Right atrium auricular region (tissue), 2 donors: ENCODE measurements at regions not wholly inside any gene's neighbourhood (a gene's known extent, or its start where the extent isn't known, plus 50 kb on each side); places are given as distances from the start of the nearest gene placed in this dataset.

Source experiments
- DNase-seq: peaks from one replicate; pipeline ENCODE4 v3.0.0-alpha.2; 2019; ENCODE audit warnings: low spot score
- H3K27ac ChIP-seq, 2 donors: fragments of 200-600 bp; sonication (generic); 1 replicate in 1 of 2; 2 replicates in 1 of 2; pipeline ENCODE4 v1.5.1; 2016 to 2019
- H3K27me3 ChIP-seq, 2 donors: fragments of 200-600 bp; sonication (generic); one replicate each; pipeline versions ENCODE4 v1.5.1 to v1.6.0; 2017 to 2019
- H3K36me3 ChIP-seq: fragments of 200-600 bp; sonication (generic); one replicate; pipeline ENCODE4 v1.5.1; 2016
- H3K4me1 ChIP-seq, 2 donors: fragments of 200-600 bp; sonication (generic); one replicate each; pipeline versions ENCODE4 v1.5.1 to v1.6.0; 2017 to 2019
- H3K4me3 ChIP-seq, 2 donors: fragments of 200-600 bp; sonication (generic); 1 replicate in 1 of 2; 2 replicates in 1 of 2; pipeline ENCODE4 v1.5.1; 2017 to 2019; ENCODE audit warnings: mild to moderate bottlenecking in 1 of 2, moderate library complexity in 1 of 2
- H3K9me3 ChIP-seq, 2 donors: fragments of 200-600 bp; sonication (generic); one replicate each; pipeline ENCODE4 v1.5.1; 2019
- CTCF ChIP-seq, 2 donors: fragments of 200-600 bp; sonication (generic); IDR thresholded peaks; one replicate each; pipeline ENCODE4 v1.5.1; 2019; ENCODE audit warnings: antibody characterized with exemption in 2 of 2

GRCh38 chr3:137360531-137361201, 402.9 kb downstream of the IL20RB start:
- DNase-seq = no peak
- Histone ChIP-seq H3K4me3 (no peak overlapping the region), H3K27me3 (no peaks in the 10 kb centered on the region), H3K9me3 (peaks cover 0 to 11% of the 10 kb centered on the region in 2 donors), H3K36me3 (no peaks in the 10 kb centered on the region), H3K4me1 (no peaks in the 10 kb centered on the region), H3K27ac (no peak overlapping the region)
- no peak for TF ChIP-seq CTCF (IDR thresholded peaks at IDR 0.05)

- Histone ChIP-seq H3K4me1 (no peaks in the 10 kb centered on the region), H3K27me3 (no peaks in the 10 kb centered on the region), H3K9me3 (no peaks in the 10 kb centered on the region), H3K4me3 (no peak overlapping the region), H3K36me3 (no peaks in the 10 kb centered on the region), H3K27ac (no peak overlapping the region)
- DNase-seq = no peak
- TF ChIP-seq CTCF (IDR thresholded peaks at IDR 0.05) = no peak
Observed at GRCh38 chr3:137382005-137382594, 382.0 kb upstream of the SOX14 start.

GRCh38 chr3:137385922-137386321, 378.2 kb upstream of the SOX14 start:
- DNase-seq = no peak
- no peak for TF ChIP-seq CTCF (IDR thresholded peaks at IDR 0.05)

GRCh38 chr3:137409584-137409983, 354.5 kb upstream of the SOX14 start:
- no peak overlapping the region for H3K4me3 ChIP-seq
- no peak for TF ChIP-seq CTCF (IDR thresholded peaks at IDR 0.05)
- no peaks in the 10 kb centered on the region for H3K36me3 ChIP-seq
- no peaks in the 10 kb centered on the region for H3K27me3 ChIP-seq
- no peaks in the 10 kb centered on the region for H3K4me1 ChIP-seq
- no peak overlapping the region for H3K27ac ChIP-seq
- DNase-seq = no peak
- H3K9me3 ChIP-seq = no peaks in the 10 kb centered on the region

More at GRCh38 chr3:137385922-137386321, 378.2 kb upstream of the SOX14 start:
- Histone ChIP-seq H3K9me3 (no peaks in the 10 kb centered on the region), H3K27me3 (no peaks in the 10 kb centered on the region), H3K36me3 (no peaks in the 10 kb centered on the region), H3K4me1 (no peaks in the 10 kb centered on the region), H3K27ac (no peak overlapping the region), H3K4me3 (no peak overlapping the region)

- Histone ChIP-seq H3K27ac (no peak overlapping the region), H3K36me3 (no peaks in the 10 kb centered on the region), H3K9me3 (no peaks in the 10 kb centered on the region), H3K4me3 (no peak overlapping the region), H3K27me3 (no peaks in the 10 kb centered on the region), H3K4me1 (no peaks in the 10 kb centered on the region)
- DNase-seq = no peak
- TF ChIP-seq CTCF (IDR thresholded peaks at IDR 0.05) = no peak
Observed at GRCh38 chr3:137410028-137410427, 354.1 kb upstream of the SOX14 start.
